MM.1S (cell line): ENCODE measurements at regions not wholly inside any gene's neighbourhood (a gene's known extent, or its start where the extent isn't known, plus 50 kb on each side); places are given as distances from the start of the nearest gene placed in this dataset.

Experiments used
- CTCF ChIP-seq: fragments of 300-600 bp; sonication (generic); IDR thresholded peaks from 2 replicates; pipeline ENCODE4 v1.5.1; 2016; ENCODE audit warnings: antibody characterized with exemption, low read length, mixed read lengths
- EZH2 ChIP-seq: fragments of 300-600 bp; sonication (generic); optimal IDR thresholded peaks from 2 replicates; pipeline ENCODE3; 2017; ENCODE audit warnings: low read depth, mild to moderate bottlenecking, antibody characterized with exemption, low read length, mixed read lengths
- EZH2phosphoT487 ChIP-seq: fragments of 300-600 bp; sonication (generic); IDR thresholded peaks from 2 replicates; pipeline ENCODE4 v1.6.1; 2018; ENCODE audit warnings: antibody characterized with exemption, low read length

- TF ChIP-seq CTCF = no peak
- no peak for TF ChIP-seq EZH2phosphoT487
- no peak for TF ChIP-seq EZH2
These were observed 328.5 kb upstream of the SOX2 start for GRCh38 chr3:181383201-181383600.
